ENCODE measurements at regions not wholly inside any gene's neighbourhood (a gene's known extent, or its start where the extent isn't known, plus 50 kb on each side); places are given as distances from the start of the nearest gene placed in this dataset.

- Histone ChIP-seq H3K27ac (ENCODE audit: extremely low read depth, low read depth, low read length) (no peak overlapping the region), H3K9me3 (ENCODE audit: control insufficient read depth, insufficient read depth, low read depth, low read length) (no peaks in the 10 kb centered on the region), H3K4me3 (ENCODE audit: low read depth, low read length) (no peak overlapping the region), H3K4me1 (ENCODE audit: control insufficient read depth, insufficient read depth, low read length) (no peaks in the 10 kb centered on the region), H3K36me3 (ENCODE audit: control insufficient read depth in 2 of 2, insufficient read depth in 1 of 2, low read length in 2 of 2) (no peaks in the 10 kb centered on the region)
- ChIA-PET CTCF (no interaction called here), POLR2A (no interaction called here)
- TF ChIP-seq SCRT2 (tag by site-specific recombination; IDR thresholded peaks at IDR 0.05) (no peak), ZNF114 (tag by site-specific recombination; IDR thresholded peaks at IDR 0.05) (no peak), KLF9 (tag by site-specific recombination; IDR thresholded peaks at IDR 0.05; ENCODE audit: low read depth) (no peak), GFI1B (tag by site-specific recombination; IDR thresholded peaks at IDR 0.05) (no peak), ZNF18 (tag by site-specific recombination; IDR thresholded peaks at IDR 0.05) (no peak), ZNF701 (tag by site-specific recombination; IDR thresholded peaks at IDR 0.05) (no peak), HOXD13 (CRISPR knock-in tag; IDR thresholded peaks at IDR 0.05; ENCODE audit: borderline replicate concordance) (no peak)
These were observed 162.6 kb downstream of the OAT start for GRCh38 chr10:124256151-124256550.

- no peak overlapping the region for H3K4me3 ChIP-seq (ENCODE audit: low read depth, low read length)
- ChIA-PET POLR2A (no interaction called here), CTCF (interaction anchor here (0.6 to 1.5 kb wide), 2 partner anchors 9 to 133 kb away, joined by 4 to 6 read pairs; no protein-coding TSS in a partner anchor)
- no peaks in the 10 kb centered on the region for H3K9me3 ChIP-seq (ENCODE audit: control insufficient read depth, insufficient read depth, low read depth, low read length)
- TF ChIP-seq KLF9 (tag by site-specific recombination; IDR thresholded peaks at IDR 0.05; ENCODE audit: low read depth) (no peak), ZNF449 (tag by site-specific recombination; IDR thresholded peaks at IDR 0.05) (no peak), ZBTB17 (tag by site-specific recombination; IDR thresholded peaks at IDR 0.05) (no peak), AEBP2 (tag by site-specific recombination; IDR thresholded peaks at IDR 0.05; ENCODE audit: borderline replicate concordance) (no peak), ZEB2 (tag by site-specific recombination; IDR thresholded peaks at IDR 0.05) (no peak), TSHZ1 (tag by site-specific recombination; IDR thresholded peaks at IDR 0.05; ENCODE audit: borderline replicate concordance) (no peak), HOXD13 (CRISPR knock-in tag; IDR thresholded peaks at IDR 0.05; ENCODE audit: borderline replicate concordance) (no peak), GLI2 (tag by site-specific recombination; IDR thresholded peaks at IDR 0.05; ENCODE audit: borderline replicate concordance, low read depth) (no peak), ZFHX2 (tag by site-specific recombination; conservative IDR thresholded peaks at IDR 0.05) (no peak), ZNF302 (tag by site-specific recombination; IDR thresholded peaks at IDR 0.05; ENCODE audit: low read depth) (no peak)
- no peaks in the 10 kb centered on the region for H3K36me3 ChIP-seq (ENCODE audit: control insufficient read depth in 2 of 2, insufficient read depth in 1 of 2, low read length in 2 of 2)
- H3K27ac ChIP-seq (ENCODE audit: extremely low read depth, low read depth, low read length): no peak overlapping the region
- H3K4me1 ChIP-seq (ENCODE audit: control insufficient read depth, insufficient read depth, low read length): no peaks in the 10 kb centered on the region
These were observed 162.2 kb upstream of the CHST15 start for GRCh38 chr10:124255556-124255955.

Measured in HEK293 (cell line).